Adrenal gland (tissue), 9 donors: ENCODE measurements at regions not wholly inside any gene's neighbourhood (a gene's known extent, or its start where the extent isn't known, plus 50 kb on each side); places are given as distances from the start of the nearest gene placed in this dataset.

Experiments used
- DNase-seq, 7 donors: peaks; one replicate each; pipeline ENCODE4 v3.0.0-alpha.2; 2019 to 2020
- H3K27ac ChIP-seq, 5 donors: fragments of 200-600 bp; sonication (generic) in 4 of 5; 1 replicate in 3 of 5; 2 replicates in 2 of 5; pipeline versions ENCODE4 v1.5.1 to v1.8.0; 2016 to 2020; ENCODE audit warnings: mild to moderate bottlenecking in 1 of 5
- H3K27me3 ChIP-seq: fragments of 200-600 bp; 2 replicates; pipeline ENCODE4 v1.8.0; 2021
- H3K36me3 ChIP-seq, 2 donors: fragments of 200-600 bp; replicated peaks in 1 of 2; 1 replicate in 1 of 2; 2 replicates in 1 of 2; pipeline versions ENCODE4 v1.5.1 to v1.8.0; 2018 to 2022
- H3K4me1 ChIP-seq, 2 donors: fragments of 200-600 bp; replicated peaks in 1 of 2; 1 replicate in 1 of 2; 2 replicates in 1 of 2; pipeline versions ENCODE4 v1.5.1 to v1.8.0; 2018 to 2021
- H3K4me3 ChIP-seq, 4 donors: fragments of 200-600 bp; sonication (generic) in 3 of 4; one replicate each; pipeline ENCODE4 v1.5.1; 2016 to 2018
- H3K9me3 ChIP-seq, 3 donors: fragments of 200-600 bp; sonication (generic) in 1 of 3; replicated peaks in 1 of 3; 1 replicate in 2 of 3; 2 replicates in 1 of 3; pipeline versions ENCODE4 v1.5.1 to v1.8.0; 2016 to 2021
- POLR2A ChIP-seq, 2 donors: fragments of 450-650 bp; IDR thresholded peaks; one replicate each; pipeline ENCODE4 v1.6.1; 2017; ENCODE audit warnings: antibody characterized with exemption in 2 of 2, mild to moderate bottlenecking in 2 of 2, moderate library complexity in 1 of 2
- WGBS, 4 donors: extraction: QIAGEN DNeasy Blood & Tissue Kit in 2 of 4; methylation state at CpG; one replicate each; pipeline versions ENCODE4 v1.1.5 to v1.1.7; 2013 to 2017; 5-methylcytosine and 5-hydroxymethylcytosine counted together
- intact Hi-C, 2 donors: fragments of 100-400 bp; cut with DNase I; formaldehyde crosslinking; loops; one replicate each; pipeline versions ENCODE4 v1.14.1 to v1.15.0; 2022 to 2023
- TF ChIP-seq, protein P1 (sequence below), 6 experiments: fragments of 450-650 bp in 4 of 6; fragments of 200-600 bp in 2 of 6; sonication (generic) in 1 of 6; IDR thresholded peaks; 1 replicate in 5 of 6; 2 replicates in 1 of 6; pipeline versions ENCODE4 v1.5.1 to v1.8.0; 2016 to 2021; ENCODE audit warnings: antibody characterized with exemption in 6 of 6, mild to moderate bottlenecking in 2 of 6, moderate library complexity in 1 of 6
- donor health status: healthy with polysubstance abuse.
- donor health status: Bipolar disorder and iron deficiency.
- donor health status: DM: yes; HTN: yes; CAD: no.
- donor health status: DM: no; HTN: no; CAD: no.
- donor health status: DM: no; HTN: no; CAD: no.

DNA sequence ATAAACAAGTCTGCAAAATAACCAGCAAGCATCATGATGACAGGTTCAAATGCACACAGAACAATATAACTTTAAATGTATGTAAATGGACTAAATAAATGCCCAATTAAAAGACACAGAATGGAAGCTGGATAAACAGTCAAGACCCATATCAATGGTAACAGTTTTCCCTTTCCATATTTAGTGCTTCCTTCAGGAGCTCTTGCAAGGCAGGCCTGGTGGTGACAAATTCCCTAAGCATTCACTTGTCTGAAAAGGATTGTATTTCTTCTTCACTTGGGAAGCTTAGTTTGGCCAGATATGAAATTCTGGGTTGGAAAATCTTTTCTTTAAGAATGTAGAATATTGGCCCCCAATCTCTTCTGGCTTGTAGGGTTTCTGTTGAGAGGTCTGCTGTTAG, 120.2 kb upstream of the RASA1 start:
- no peak for DNase-seq
- Histone ChIP-seq H3K27ac (no peak overlapping the region), H3K9me3 (no peaks in the 10 kb centered on the region), H3K27me3 (no peaks in the 10 kb centered on the region), H3K4me1 (peaks cover 0 to 5% of the 10 kb centered on the region in 2 donors), H3K4me3 (no peak overlapping the region), H3K36me3 (no peaks in the 10 kb centered on the region)
- TF ChIP-seq POLR2A (IDR thresholded peaks at IDR 0.05) = no peak
- TF ChIP-seq, protein P1, sequence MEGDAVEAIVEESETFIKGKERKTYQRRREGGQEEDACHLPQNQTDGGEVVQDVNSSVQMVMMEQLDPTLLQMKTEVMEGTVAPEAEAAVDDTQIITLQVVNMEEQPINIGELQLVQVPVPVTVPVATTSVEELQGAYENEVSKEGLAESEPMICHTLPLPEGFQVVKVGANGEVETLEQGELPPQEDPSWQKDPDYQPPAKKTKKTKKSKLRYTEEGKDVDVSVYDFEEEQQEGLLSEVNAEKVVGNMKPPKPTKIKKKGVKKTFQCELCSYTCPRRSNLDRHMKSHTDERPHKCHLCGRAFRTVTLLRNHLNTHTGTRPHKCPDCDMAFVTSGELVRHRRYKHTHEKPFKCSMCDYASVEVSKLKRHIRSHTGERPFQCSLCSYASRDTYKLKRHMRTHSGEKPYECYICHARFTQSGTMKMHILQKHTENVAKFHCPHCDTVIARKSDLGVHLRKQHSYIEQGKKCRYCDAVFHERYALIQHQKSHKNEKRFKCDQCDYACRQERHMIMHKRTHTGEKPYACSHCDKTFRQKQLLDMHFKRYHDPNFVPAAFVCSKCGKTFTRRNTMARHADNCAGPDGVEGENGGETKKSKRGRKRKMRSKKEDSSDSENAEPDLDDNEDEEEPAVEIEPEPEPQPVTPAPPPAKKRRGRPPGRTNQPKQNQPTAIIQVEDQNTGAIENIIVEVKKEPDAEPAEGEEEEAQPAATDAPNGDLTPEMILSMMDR (IDR thresholded peaks at IDR 0.05) = no peak
- intact Hi-C loops = no loop called here

DNA sequence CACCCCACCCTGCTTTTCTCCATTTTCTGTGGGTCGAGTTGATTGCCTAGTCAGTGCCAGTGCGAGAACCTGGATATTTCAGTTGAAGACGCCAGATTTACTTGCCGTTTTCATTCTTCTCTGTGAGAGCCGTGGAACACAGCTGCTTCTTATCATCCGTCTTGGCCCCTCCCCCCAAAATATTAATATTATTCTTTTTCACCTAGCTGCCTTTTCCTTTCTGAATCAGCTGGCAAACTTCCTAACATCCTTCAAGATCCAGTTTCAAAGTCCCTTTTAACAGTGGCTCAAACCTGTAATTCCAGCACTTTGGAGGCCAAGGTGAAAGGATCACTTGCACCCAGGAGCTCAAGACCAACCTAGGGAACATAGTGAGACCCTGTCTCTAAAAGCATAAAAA, 117.1 kb upstream of the RASA1 start:
- WGBS, 4 donors = 72 to 81% (median 77%) methylated on average over 6 of the region's 6 CpGs
- DNase-seq = no peak
- intact Hi-C loops = no loop called here
- Histone ChIP-seq H3K27ac (no peak overlapping the region), H3K27me3 (no peaks in the 10 kb centered on the region), H3K9me3 (no peaks in the 10 kb centered on the region), H3K36me3 (no peaks in the 10 kb centered on the region), H3K4me1 (peaks cover 0 to 5% of the 10 kb centered on the region in 2 donors), H3K4me3 (no peak overlapping the region)
- TF ChIP-seq POLR2A (IDR thresholded peaks at IDR 0.05) = no peak
- TF ChIP-seq, protein P1 (IDR thresholded peaks at IDR 0.05) = no peak

DNA sequence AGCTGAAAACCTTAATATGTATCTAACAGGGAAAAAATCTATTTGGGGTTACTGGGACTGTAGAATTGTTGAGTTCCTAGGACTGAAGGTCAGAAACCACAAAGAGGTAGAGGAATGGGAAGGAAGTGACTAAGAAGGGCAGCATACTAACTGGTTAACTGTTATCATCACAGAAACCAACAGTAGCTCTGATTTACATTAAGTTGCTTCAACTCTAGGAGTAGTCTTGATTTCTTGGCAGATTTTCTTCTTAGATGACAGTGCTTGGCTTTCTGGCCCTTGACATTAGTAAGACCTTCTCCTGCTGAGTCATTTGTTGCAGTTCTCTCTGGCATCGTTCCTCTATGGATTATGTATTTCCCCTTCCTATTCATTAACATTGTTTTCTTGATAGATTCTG, 116.1 kb upstream of the RASA1 start:
- Histone ChIP-seq H3K27me3 (no peaks in the 10 kb centered on the region), H3K36me3 (no peaks in the 10 kb centered on the region), H3K4me3 (no peak overlapping the region), H3K27ac (no peak overlapping the region), H3K4me1 (peaks cover 0 to 5% of the 10 kb centered on the region in 2 donors), H3K9me3 (no peaks in the 10 kb centered on the region)
- intact Hi-C loops = no loop called here
- no peak for DNase-seq
- 4 to 31% (median 16%) methylated on average over 1 of the region's 1 CpG for WGBS, 4 donors
- no peak for TF ChIP-seq POLR2A (IDR thresholded peaks at IDR 0.05)
- TF ChIP-seq, protein P1 (IDR thresholded peaks at IDR 0.05) = no peak

DNA sequence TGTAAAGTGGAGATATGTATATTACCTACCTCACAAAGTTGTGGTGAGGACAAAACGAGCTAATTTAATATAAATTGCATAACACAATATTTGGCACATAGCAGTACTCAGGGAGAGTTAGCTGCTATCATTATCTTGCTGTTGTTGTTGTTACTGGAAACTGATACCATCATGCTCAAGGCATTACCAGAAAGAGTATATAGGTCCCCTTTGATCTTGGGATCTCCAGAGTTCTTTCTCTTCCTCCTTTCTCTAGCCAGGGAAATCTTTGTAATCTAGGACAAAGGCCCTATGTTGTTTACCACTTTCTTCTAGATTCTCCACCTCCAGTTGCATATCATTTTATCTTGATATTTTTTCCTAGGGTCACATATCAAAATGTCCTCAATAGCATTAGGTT, 114.8 kb upstream of the RASA1 start:
- Histone ChIP-seq H3K27ac (no peak overlapping the region), H3K4me1 (peaks cover 0 to 5% of the 10 kb centered on the region in 2 donors), H3K27me3 (no peaks in the 10 kb centered on the region), H3K4me3 (no peak overlapping the region), H3K36me3 (no peaks in the 10 kb centered on the region), H3K9me3 (no peaks in the 10 kb centered on the region)
- no peak for DNase-seq
- intact Hi-C loops = no loop called here
- TF ChIP-seq, protein P1 (IDR thresholded peaks at IDR 0.05) = no peak
- TF ChIP-seq POLR2A (IDR thresholded peaks at IDR 0.05) = no peak
- WGBS, 4 donors = 43 to 80% (median 50%) methylated on average over 1 of the region's 1 CpG
